OCI-LY1 (cell line): ENCODE measurements at regions not wholly inside any gene's neighbourhood (a gene's known extent, or its start where the extent isn't known, plus 50 kb on each side); places are given as distances from the start of the nearest gene placed in this dataset.

Experiments
- CTCF ChIP-seq: fragments of 200-600 bp; sonication (generic), shearing (Covaris generic); IDR thresholded peaks from 2 replicates; pipeline ENCODE4 v1.5.1; 2017; ENCODE audit warnings: mild to moderate bottlenecking, antibody characterized with exemption, low read length, moderate library complexity, mixed read lengths
- EZH2 ChIP-seq: fragments of 200-600 bp; sonication (generic), shearing (Covaris generic); IDR thresholded peaks from 2 replicates; pipeline ENCODE4 v1.8.0; 2017; ENCODE audit warnings: borderline replicate concordance, mixed run types, mild to moderate bottlenecking, antibody characterized with exemption, low read length, moderate library complexity, mixed read lengths

GRCh38 chr6:111990214-111990613 lies 63.7 kb upstream of the CCN6 start:
- no peak for TF ChIP-seq CTCF
- TF ChIP-seq EZH2, result no peak
